ENCODE measurements at regions not wholly inside any gene's neighbourhood (a gene's known extent, or its start where the extent isn't known, plus 50 kb on each side); places are given as distances from the start of the nearest gene placed in this dataset.

DNA sequence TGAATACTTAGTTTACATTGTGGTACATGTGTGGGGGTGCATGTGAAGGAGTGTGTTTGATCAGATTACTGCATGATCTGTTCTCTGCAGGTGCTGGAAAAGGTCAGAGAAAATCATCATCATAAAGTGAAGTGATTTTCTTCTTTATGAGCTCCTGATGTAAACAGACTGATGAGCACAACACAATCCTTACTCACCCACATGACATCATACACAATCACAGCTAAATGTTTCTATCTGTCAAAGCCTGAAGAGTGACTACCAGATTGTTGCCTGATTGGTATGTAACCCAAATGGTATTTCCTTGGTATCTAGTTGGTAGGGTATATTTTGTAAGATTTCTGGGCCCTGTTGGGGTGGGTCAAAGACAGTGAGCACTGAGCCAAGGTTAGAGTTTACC lies 270.8 kb downstream of the FOXG1 start:
- peak; percentile 49 for DNase-seq (ENCODE audit: low read depth)

DNA sequence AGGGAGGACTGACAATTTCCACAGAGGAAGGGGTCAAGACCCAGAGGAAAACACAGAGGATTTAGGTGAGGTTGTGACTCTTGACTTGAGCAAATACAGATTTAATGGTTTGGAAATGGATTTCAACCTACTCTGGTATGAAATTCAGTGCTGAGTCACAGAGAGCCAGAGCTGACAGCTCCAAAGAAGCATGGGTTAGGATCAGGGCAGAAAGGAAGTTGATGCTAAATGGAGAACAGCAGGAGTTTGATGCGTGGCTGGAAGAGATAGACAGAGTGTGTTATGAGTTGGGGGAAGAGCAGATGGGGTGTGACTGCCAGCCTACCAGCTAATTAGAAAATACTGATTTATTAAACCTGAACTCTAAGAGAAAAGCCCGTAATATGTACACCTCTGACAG lies 272.6 kb downstream of the FOXG1 start:
- no peak for DNase-seq (ENCODE audit: low read depth)

DNA sequence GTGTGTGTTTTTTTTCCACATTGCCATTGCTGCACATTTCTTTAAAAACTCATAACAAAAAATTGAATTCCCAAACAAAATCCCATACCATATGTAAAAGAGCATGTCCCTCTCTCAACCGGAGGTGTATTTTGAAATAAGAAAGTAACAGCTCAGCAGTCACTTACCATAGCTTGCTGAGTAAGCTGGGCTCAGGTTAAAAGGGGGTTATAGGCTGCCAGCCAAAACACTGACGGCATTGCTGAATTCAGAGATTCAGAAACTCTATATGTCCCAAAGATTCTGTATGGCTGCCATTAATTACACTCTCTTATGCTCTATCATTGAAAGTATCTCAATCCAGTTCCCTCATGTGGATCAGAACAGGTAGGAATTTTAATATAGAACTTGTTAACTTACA lies 276.0 kb downstream of the FOXG1 start:
- DNase-seq (ENCODE audit: low read depth), result no peak

DNA sequence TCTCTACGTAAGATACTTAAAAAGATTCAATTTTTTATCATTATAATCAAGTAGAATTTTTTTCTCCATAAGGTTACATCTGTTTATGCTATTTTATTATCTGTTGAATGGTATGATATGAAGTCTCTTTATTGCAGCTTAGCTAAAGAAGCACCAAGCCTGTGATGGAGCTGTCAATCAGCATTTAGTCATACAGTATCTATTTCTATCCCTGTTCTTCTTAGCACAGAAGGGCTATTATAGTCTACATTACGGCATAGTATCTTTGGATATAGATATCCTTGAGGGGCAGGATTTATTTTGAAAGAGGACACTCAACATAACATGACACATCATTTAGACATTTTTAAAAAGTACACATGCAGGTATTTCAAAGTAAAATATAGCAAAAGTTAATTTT lies 277.1 kb downstream of the FOXG1 start:
- no peak for DNase-seq (ENCODE audit: low read depth)

- no peak for DNase-seq (ENCODE audit: low read depth)
Measured at GRCh38 chr14:29045237-29045636, 278.6 kb downstream of the FOXG1 start.

DNA sequence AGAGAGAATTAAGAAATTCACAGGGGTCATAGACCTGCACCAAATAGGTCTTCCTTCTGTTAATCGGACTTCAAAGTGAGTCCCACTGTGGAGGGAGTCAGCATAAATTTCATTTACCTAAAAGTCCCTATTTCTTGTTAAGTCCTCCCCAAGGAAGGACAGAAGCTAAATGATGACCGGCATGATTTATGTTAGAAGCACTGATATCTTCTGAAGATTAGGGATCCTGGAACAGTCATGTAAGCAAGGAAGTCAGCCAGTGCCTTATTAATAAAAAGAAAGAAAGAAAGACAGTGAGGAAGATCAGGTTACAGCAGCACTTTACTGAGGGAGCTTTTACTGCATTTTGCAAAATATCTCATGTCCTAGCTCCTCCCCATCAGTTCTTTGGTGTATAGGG lies 287.5 kb downstream of the FOXG1 start:
- DNase-seq (ENCODE audit: low read depth), result no peak

DNA sequence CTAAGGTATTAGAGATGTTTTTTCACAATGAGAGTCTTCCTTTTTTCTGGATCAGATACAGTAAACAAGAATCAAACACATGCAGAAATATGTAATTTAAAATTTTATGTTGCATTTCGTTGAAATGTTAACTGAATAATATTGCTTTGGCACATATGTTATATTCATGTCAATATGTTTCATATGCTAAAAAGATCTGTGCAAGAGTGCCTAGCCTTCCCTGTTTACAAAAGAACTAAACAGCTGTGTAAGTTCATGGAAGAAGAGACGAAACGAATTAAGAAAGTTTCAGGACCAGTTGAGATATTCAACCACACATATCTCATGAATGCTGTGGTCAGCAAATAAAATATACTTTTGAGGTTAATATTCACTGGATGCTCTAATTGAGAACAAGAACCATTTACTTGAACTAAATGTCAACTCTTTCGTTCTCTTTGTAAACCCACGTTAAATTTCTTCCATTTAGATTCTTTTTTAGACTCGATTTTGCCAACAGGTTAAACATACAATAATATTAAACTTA lies 289.5 kb downstream of the FOXG1 start:
- no peak for DNase-seq (ENCODE audit: low read depth)

DNA sequence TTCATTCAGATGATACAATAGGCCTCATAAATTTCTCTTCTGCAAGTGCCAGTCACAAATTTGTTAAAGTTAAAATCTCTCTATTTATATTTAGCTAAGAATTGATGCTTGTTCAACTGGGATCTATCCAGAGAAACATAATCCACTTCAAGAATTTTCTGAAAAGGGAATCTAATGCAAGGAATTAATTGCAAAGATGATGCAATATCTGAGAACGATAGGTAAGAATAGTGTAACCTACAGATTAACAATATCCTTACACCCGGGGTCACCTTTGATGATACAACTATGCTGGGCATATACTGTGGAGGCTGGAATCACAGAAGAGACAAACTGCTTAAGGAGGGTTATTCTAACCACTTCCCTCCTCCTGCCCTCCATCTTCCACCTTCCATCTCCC lies 295.1 kb downstream of the FOXG1 start:
- DNase-seq (ENCODE audit: low read depth), result no peak

- no peak for DNase-seq (ENCODE audit: low read depth)
Measured at GRCh38 chr14:29062466-29062865, 295.9 kb downstream of the FOXG1 start.

GRCh38 chr14:29062976-29063375 lies 296.4 kb downstream of the FOXG1 start:
- DNase-seq (ENCODE audit: low read depth), result no peak

- DNase-seq (ENCODE audit: low read depth), result no peak
Measured at GRCh38 chr14:29064305-29064900, 297.8 kb downstream of the FOXG1 start.

DNA sequence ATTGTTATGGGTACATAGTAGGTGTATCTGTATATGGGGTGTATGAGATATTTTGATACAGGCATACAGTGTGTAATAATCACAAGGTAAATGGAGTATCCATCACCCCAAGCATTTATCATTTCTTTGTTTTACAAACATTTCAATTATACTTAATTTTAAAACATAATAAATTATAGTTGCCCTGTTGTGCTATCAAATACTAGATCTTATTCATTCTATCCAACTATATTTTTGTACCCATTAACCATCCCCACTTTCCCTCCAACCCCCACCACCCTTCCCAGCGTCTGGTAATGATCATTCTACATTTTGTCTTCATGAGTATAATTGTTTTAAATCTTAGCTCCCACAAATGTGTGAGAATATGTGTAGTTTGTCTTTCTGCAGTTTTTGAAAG lies 302.6 kb downstream of the FOXG1 start:
- DNase-seq (ENCODE audit: low read depth), result no peak

- DNase-seq (ENCODE audit: low read depth), result no peak
Measured at GRCh38 chr14:29075761-29076160, 309.2 kb downstream of the FOXG1 start.

GRCh38 chr14:29077916-29078315 lies 311.3 kb downstream of the FOXG1 start:
- no peak for DNase-seq (ENCODE audit: low read depth)

- no peak for DNase-seq (ENCODE audit: low read depth)
Measured at GRCh38 chr14:29078810-29079522, 312.4 kb downstream of the FOXG1 start.

DNA sequence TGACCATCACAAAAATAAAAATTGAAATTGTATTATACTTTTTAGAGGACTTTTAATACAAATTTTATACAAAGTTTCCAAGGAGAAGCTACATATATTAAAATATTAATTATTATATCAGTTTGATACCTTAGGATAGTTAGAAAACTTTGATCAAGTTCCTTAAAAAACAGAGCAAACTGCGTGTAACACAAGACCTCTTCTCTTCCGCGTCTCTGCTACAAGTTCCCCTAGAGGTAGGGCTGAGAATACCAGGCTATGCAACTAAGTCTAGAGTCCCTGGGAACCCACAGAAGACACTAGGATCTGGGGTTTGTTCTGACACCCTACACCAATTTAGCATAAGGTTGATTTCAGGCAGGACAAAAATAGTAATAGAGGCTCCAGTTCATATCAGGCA lies 319.0 kb downstream of the FOXG1 start:
- DNase-seq (ENCODE audit: low read depth), result no peak

DNA sequence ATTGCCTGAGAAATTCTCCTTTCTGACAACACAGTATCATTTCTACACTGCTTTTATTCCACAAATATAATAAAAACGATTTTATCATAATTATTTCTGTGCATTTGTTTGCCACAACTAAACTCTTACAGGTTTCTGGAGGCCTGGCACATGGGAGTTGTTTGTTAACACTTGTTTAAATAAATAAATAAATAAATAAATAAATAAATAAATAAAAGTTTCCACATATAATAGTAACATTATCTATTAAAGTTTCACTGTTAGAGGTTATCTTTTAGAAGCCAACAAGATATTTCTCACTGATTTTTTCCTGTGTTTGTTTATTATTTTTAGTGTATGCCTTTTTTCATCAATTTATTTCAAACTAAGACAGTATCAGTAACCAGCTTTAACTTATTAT lies 323.3 kb downstream of the FOXG1 start:
- DNase-seq (ENCODE audit: low read depth), result no peak

GRCh38 chr14:29092121-29092520 lies 325.5 kb downstream of the FOXG1 start:
- DNase-seq (ENCODE audit: low read depth), result no peak

DNA sequence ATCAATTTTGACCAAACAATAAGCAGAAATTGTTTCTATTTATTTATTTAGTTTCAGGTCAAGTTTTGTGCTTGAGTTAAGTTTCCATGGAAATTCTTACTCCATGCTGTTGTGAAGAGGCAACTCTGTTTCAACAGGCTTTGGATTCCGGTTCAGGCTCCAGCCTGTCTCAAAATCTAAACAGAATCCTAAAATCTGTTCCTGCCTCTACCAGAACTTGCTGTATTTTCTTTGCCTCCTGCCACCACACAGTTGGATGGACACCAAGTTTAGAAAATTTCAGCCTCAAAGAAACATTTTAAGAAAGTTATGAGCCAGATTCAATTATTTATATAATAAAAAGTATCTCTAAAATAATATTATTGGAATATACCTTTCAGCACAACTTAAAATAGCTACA lies 330.9 kb downstream of the FOXG1 start:
- DNase-seq (ENCODE audit: low read depth), result no peak

- DNase-seq (ENCODE audit: low read depth), result no peak
Measured at GRCh38 chr14:29098656-29099055, 332.1 kb downstream of the FOXG1 start.

GRCh38 chr14:29102266-29102665 lies 335.7 kb downstream of the FOXG1 start:
- DNase-seq (ENCODE audit: low read depth), result no peak

DNA sequence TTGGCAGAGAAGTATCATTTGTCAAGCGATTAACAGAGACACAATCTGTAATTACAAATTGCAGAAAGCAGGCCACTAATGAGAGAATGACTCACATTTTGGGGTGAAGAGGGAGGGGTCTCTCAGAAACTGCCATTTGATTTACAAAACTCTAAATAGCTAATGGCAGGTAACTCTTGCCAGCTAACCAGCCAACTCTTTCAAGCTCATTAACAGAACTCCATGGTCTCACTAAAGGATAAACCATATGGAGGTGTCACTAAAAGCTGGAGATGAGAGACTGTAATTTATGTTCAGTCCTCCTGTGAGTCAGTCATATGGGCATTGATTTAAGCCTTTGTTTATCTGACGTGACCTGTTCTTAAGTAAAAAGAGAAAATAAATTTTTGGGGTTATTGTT lies 336.4 kb downstream of the FOXG1 start:
- DNase-seq (ENCODE audit: low read depth), result no peak

- no peak for DNase-seq (ENCODE audit: low read depth)
Measured at GRCh38 chr14:29108908-29109307, 342.3 kb downstream of the FOXG1 start.

DNA sequence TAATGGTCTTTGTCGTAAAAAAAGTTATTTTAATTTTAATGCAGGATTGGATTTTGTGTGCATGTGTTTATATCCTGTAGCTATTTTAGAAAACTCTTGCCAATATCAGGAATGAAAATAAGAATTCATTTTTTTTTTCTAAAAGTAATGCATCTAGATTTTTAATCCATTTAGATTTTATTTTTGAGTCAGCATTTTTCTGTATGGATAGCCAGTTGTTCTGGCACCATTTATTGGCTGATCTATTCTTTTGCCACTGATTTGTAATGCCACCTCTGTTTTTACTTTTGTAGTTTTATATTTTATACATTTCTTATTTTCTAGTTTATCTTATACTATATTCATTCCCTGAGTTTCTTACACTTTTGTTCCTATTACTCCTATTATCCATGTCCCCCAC lies 343.0 kb downstream of the FOXG1 start:
- no peak for DNase-seq (ENCODE audit: low read depth)

Measured in HS-5 (cell line).